Lung (tissue), 11 donors: ENCODE measurements at regions not wholly inside any gene's neighbourhood (a gene's known extent, or its start where the extent isn't known, plus 50 kb on each side); places are given as distances from the start of the nearest gene placed in this dataset.

Experiments
- ATAC-seq: fragments of 200-7000 bp; cut with Tn5 transposase; one replicate; pipeline ENCODE4 v1.9.1; 2020; ENCODE audit warnings: moderate number of reproducible peaks; ENCODE audit not compliant: insufficient read depth, low FRiP score
- DNase-seq, 3 donors: peaks; one replicate each; pipeline ENCODE4 v3.0.0-alpha.2; 2013 to 2017
- H3K27ac ChIP-seq, 2 donors: one replicate each; pipeline ENCODE4 v1.5.1; 2013; ENCODE audit warnings: mild to moderate bottlenecking in 2 of 2, moderate library complexity in 2 of 2, control low read depth in 1 of 2, inconsistent platforms in 1 of 2, low read depth in 1 of 2, low read length in 1 of 2
- H3K27me3 ChIP-seq, 3 donors: one replicate each; pipeline ENCODE4 v1.5.1; 2013; ENCODE audit warnings: low read length in 2 of 3; ENCODE audit not compliant: control insufficient read depth in 3 of 3, insufficient read depth in 3 of 3
- H3K36me3 ChIP-seq, 4 donors: one replicate each; pipeline ENCODE4 v1.5.1; 2013; ENCODE audit warnings: low read length in 4 of 4, mild to moderate bottlenecking in 1 of 4, moderate library complexity in 1 of 4; ENCODE audit not compliant: control insufficient read depth in 4 of 4, insufficient read depth in 4 of 4
- H3K4me1 ChIP-seq, 5 donors: one replicate each; pipeline ENCODE4 v1.5.1; 2013; ENCODE audit warnings: low read length in 5 of 5, mild to moderate bottlenecking in 2 of 5, moderate library complexity in 1 of 5; ENCODE audit not compliant: control insufficient read depth in 5 of 5, insufficient read depth in 5 of 5
- H3K4me3 ChIP-seq: one replicate; pipeline ENCODE4 v1.5.1; 2013; ENCODE audit warnings: mild to moderate bottlenecking, control low read depth, moderate library complexity
- H3K9ac ChIP-seq, 2 donors: one replicate each; pipeline ENCODE4 v1.5.1; 2013; ENCODE audit warnings: low read length in 2 of 2, control low read depth in 1 of 2; ENCODE audit not compliant: insufficient read depth in 1 of 2
- H3K9me3 ChIP-seq, 4 donors: one replicate each; pipeline ENCODE4 v1.5.1; 2013; ENCODE audit warnings: low read length in 3 of 4, mild to moderate bottlenecking in 1 of 4, moderate library complexity in 1 of 4; ENCODE audit not compliant: control insufficient read depth in 4 of 4, insufficient read depth in 3 of 4
- CTCF ChIP-seq: IDR thresholded peaks from 2 replicates; pipeline ENCODE4 v1.5.1; 2012; ENCODE audit warnings: mild to moderate bottlenecking; ENCODE audit errors: control extremely low read depth, extremely low read depth
- WGBS, 2 donors: extraction: QIAGEN DNeasy Blood & Tissue Kit; methylation state at CpG; one replicate each; pipeline ENCODE4 v1.1.7; 2013; 5-methylcytosine and 5-hydroxymethylcytosine counted together
- donor health status: control.
- donor health status: control.
- donor health status: Bipolar disorder and iron deficiency.
- donor health status: healthy.
- donor health status: DM: yes; HTN: yes; CAD: no.

DNA sequence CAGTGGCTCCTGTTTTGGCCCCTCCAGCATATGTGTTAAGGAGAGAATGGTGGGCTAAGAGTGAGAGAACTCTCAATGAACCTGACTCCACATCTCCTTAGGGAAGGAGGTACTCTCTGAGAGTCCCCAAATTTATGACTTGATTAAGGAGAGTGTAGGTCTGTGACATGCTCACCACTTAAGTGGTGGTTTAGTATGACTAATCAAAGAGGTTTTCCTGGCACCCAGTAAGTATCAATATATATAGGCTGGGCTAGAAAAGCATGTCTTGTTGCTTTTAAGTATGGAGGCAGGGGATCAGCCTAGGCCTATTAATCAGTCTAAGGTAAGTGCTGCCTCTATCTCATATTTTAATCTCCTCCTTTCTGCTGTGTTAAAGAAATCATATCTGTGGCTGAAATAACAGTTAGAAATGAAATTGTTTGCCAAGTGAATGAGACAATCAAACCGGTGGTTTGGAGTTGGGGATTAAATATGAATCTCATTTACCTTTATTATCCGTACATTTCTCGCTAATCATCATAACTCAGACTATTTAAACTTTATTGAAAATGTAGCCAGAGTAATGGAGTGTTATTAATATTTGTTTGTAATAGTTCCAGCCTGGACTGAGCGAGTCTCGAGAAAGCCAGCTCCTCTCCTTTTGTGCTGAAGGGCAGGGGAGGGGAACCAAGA lies 107.7 kb upstream of the MEIS1 start:
- no peak for ATAC-seq
- Histone ChIP-seq H3K27me3 (no peaks in the 10 kb centered on the region), H3K36me3 (no peaks in the 10 kb centered on the region), H3K27ac (no peak overlapping the region), H3K4me3 (no peak overlapping the region), H3K9ac (no peak overlapping the region), H3K9me3 (peaks cover 0 to 5% (median 0%) of the 10 kb centered on the region in 4 donors), H3K4me1 (peaks cover 0 to 17% (median 0%) of the 10 kb centered on the region in 5 donors)
- TF ChIP-seq CTCF, result no peak
- DNase-seq, result no peak
- 91 to 95% methylated on average over 5 of the region's 5 CpGs for WGBS, 2 donors

DNA sequence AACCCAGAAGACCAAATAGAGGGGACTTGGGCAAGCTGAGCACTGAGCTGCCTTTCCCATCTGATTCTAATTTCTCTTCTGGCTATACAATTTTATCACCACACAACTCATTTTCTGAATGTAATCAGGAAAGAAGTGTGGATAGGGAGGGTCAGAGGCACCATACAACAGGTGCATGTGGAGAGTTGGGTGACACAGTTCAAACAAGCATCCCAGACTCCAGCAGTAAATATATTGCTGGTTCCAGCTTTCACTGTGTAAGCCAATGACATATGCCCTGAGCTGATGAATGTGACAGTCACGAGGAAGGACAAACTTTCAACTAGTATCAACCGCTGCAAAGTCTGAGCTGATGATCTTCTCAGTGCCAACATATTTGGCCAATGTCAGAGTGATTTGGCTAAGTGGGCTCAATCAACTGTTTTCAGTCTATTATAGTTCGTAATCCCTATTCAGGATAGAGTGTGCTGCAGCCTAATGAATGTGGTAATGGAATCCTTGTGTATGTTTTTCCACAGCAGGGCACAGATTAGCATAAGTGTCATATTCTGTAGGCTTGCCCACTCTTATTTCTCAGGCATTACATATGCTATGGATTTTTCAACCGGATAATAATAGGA lies 109.9 kb upstream of the MEIS1 start:
- TF ChIP-seq CTCF, result no peak
- ATAC-seq (no peak), DNase-seq (no peak)
- Histone ChIP-seq H3K27ac (no peak overlapping the region), H3K9me3 (peaks cover 0 to 5% (median 0%) of the 10 kb centered on the region in 4 donors), H3K9ac (no peak overlapping the region), H3K4me3 (no peak overlapping the region), H3K4me1 (peaks cover 0 to 21% (median 0%) of the 10 kb centered on the region in 5 donors), H3K27me3 (no peaks in the 10 kb centered on the region), H3K36me3 (no peaks in the 10 kb centered on the region)
- 77 to 82% methylated on average over 4 of the region's 4 CpGs for WGBS, 2 donors

GRCh38 chr2:66324356-66324755 lies 110.6 kb upstream of the MEIS1 start:
- TF ChIP-seq CTCF, result no peak
- no peak overlapping the region for H3K4me3 ChIP-seq
- peaks cover 0 to 21% (median 0%) of the 10 kb centered on the region in 5 donors for H3K4me1 ChIP-seq
- H3K9ac ChIP-seq, result no peak overlapping the region
- no peaks in the 10 kb centered on the region for H3K27me3 ChIP-seq
- WGBS, 2 donors, result 81 to 84% methylated on average over 6 of the region's 6 CpGs
- no peak for ATAC-seq
- peaks cover 0 to 5% (median 0%) of the 10 kb centered on the region in 4 donors for H3K9me3 ChIP-seq
- no peaks in the 10 kb centered on the region for H3K36me3 ChIP-seq
- H3K27ac ChIP-seq, result no peak overlapping the region
- DNase-seq, result no peak
